ENCODE measurements at regions not wholly inside any gene's neighbourhood (a gene's known extent, or its start where the extent isn't known, plus 50 kb on each side); places are given as distances from the start of the nearest gene placed in this dataset.

DNA sequence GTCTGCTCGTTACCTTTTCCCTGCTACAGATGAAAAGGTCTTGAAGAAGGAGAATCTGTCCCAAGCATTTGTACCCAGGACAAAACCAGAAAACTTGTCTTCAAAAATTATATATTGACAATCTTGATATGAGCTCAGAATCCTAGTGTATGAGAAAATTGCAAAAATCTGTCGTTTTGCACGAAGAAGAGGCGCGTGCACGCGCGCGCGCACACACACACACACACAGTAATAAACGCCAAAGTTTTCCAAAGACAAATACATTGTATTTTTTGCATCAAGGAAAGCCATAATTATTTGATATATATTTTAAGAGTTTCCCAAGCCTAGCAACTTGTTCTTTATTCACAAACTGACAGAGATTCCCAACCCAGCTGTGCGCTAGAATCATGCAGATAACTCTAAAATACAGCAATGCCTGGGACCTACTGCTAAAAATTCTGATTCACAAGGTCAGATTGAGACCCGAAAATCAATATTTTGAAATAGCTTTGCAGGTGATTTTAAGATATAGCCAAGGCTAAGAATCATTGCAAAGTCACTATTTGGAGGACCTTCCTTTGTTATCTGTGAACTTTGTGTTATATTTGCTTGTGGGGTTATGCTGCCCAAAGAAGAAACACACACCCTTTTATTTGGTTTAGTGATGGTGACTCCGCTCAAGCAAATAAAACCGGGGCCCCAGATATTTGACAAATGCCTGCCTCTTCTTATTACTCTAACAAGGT, 1287.7 kb upstream of the CDH6 start:
- no peak for DNase-seq

DNA sequence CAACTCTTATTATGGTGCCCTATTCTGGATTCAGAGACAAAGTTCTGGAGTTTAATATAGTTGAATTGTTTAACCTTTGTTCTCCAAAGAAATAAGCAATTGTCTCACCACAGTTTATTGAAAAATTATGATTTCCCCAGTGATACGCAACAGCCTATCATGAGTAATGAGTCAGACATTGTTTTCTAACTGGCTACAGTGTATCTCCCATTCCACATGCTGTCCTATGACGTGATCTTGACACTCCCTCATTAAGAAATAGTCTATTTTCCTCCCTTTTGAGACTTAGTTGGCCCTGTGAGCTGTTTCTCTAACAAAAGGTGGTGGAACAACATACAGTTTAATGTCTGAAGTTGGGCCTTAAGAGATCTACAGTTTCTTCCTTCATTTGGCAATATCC, 1290.6 kb upstream of the CDH6 start:
- no peak for DNase-seq

DNA sequence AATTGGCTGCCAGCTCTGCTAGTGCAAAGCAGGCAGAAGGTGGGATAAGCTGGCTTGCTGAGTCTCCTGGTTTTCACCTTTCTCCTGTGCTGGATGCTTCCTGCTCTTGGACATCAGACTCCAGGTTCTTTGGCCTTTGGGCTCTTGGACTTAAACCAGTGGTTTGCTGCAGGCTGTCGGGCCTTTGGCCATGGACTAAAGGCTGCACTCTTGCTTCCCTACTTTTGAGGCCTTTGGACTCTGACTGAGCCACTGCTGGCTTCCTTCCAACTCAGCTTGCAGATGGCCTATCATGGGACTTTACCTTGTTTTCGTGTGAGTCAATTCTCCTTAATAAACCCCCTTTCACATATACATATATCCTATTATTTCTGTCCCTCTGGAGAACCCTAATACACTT, 1293.9 kb upstream of the CDH6 start:
- no peak for DNase-seq

DNA sequence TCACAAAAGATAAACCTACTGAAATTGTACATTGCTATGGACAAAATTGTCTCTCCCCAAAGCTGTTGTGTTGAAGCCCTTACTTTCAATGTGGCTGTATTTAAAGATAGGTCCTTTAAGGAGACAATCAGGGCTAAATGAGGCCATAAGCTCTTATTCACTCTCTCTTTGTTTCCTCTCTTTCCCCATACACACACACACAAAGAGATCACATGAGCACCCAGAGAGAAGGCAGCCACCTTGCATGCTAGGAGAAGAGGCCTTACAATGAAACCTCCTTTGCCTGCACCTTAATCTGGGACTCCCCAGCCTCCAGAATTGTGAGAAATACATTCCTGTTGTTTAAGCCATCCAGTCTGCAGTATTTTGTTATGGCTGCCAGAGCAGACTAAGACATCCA, 1295.6 kb upstream of the CDH6 start:
- DNase-seq: no peak

DNA sequence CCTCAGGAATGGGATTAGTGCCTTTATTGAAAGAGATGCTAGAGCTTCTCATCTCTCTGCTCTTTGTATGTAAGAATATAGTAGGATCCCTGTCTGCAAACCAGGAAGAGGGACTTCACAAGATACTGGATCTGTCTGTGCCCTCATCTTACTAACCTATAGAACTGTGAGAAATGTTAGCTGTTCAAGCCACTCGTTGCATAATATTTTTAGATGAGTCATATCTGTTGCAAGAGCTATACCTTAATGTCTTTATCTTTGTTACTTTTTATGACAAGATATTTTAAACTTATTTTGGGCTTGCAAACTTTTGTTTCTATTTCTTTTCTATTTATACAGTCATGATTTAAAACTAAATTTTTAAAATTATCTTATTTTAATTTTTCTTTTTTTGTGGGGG, 1296.8 kb upstream of the CDH6 start:
- no peak for DNase-seq

DNA sequence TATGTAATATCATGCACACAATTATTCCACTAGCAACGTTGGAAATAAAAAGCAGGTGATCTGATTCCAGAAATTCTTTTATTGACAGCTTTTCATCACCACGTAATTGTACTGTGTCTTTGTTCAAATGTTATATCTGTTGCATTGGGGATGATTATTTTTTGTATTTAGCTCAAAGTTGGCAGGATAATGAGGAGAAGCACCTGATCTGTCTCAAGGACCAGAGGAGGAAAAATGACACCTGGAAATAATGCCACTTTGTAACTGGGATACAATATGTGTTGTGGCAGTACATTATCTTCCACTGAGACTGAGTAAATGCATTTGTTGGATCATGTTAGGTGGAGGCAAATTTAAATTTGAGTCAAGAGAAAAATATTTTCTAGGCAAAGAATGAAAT, 1298.8 kb upstream of the CDH6 start:
- no peak for DNase-seq

DNA sequence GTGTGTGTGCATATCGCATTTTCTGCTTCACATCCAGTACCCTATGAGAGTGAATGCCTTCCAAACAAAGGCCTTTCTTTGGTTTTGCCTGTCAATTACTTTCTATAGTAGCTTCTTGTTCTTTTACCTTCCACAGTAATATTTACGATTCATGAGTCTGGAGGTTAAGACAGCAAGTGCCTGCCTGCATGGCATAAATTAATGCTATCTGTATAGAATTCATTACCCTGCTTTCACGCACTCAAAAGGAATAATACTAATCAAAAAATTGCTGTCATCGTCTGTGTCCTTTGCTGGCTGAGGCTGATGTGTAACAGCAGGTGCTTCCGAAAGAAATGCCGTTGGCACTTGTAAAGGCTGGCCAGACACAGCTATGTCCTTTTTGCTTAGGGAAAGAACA, 1304.4 kb upstream of the CDH6 start:
- DNase-seq: no peak

DNA sequence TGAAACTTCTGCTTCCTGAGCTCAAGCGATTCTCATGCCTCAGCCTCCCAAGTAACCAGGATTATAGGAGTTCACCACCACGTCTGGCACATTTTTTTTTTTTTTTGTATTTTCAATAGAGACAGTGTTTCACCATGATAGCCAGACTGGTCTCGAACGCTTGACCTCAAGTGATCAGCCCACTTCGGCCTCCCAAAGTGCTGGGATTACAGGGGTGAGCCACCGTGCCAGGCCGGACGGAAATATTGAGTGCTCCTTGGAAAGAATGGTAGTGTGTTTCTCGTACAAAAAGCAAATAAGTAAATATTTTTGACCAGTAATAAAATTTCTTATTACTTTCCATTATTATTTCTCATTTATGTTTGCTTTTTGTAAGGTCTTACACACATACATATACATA, 1307.9 kb upstream of the CDH6 start:
- DNase-seq: no peak

DNA sequence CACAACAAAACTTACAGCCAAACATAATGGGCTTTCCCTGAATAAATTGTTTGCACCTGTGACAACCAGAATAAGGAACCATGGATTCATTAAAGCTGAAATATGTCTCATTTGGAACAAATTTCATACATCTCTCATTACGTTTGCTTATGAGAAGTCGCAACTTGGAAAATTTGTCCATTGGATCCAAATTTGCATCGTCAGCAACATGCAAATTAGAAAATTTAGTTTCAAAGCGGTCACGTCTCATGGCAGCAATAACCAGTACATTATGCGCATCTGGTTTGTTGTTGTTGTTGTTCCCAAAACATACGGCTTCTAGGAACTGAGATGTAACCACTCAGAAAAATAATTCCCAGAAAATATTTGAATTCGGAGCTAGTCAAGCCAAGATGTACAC, 1311.5 kb upstream of the CDH6 start:
- no peak for DNase-seq

DNA sequence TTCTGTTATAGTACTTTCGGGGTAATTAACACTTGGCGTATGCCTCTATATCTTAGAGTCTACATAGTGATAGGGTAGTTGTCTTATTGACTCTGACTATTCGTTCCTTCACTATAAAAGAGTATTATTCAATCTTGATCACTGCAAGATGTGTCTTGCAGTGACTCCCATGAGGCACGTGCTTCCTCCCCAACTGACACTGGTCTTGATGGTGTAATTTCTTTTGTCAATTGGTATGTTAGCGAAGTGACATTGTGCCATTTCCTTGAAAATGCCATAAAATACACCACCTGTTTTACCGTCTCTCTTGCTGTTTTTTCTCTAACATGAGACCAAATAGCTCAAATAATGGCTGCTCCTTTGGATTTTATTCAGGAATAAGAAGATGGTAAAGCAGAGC, 1314.1 kb upstream of the CDH6 start:
- DNase-seq: no peak

DNA sequence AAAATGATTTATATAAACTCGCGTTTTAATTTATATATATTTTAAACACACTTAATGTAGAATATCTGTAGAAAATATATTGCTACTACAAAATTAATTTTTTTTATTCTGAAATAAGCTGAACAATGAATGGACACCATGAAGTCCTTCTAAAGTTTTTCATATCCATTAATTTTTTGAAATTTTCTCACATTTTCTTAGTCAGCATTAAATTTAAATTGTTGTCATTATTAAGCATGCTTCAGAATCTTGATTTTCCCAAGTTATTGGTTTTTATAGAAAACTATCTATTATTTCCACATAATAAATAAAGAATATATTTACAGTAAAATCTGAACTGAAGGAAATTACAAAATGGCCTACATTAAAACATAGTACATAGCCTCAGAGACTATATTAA, 1314.9 kb upstream of the CDH6 start:
- DNase-seq: no peak

DNA sequence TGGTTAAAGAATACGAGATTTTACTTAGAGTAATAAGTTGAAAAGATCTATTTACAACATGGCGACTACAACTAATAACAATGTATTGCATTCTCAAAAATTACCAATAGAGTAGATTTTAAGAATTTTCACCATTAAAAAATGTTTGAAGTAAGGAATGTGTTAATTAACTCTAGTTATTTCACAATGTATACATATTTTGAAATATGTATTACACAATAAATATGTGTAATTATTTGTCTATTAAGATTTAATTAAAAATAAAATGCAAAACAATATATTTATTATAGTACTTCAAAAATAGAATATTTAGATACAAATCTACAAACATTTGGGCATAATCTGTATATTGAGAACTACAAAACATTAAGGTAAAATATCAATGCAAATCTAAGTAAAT, 1326.3 kb upstream of the CDH6 start:
- DNase-seq: no peak

DNA sequence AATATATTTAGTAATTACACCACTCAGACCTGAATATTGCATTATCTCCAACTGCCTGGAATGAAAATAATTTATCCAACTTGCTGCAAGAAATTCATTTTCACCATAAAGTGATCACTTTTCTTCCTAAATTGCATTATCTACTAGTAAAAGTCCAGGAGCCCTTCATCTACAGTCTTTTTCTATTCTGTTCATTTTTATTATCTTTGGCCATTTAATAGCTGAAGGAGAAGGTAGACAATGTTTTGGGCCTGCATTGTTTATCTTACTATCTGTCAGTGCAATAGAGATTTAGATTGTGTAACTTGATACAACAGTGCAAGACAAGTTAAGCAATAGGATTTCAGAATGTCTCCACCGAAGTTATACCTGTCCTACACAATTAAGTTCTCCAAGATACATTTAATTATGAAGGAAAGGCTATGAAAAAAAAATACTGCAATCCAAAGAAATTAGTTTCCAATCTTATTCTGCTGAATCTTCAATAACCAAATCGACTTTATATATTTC, 1339.7 kb upstream of the CDH6 start:
- DNase-seq: no peak

DNA sequence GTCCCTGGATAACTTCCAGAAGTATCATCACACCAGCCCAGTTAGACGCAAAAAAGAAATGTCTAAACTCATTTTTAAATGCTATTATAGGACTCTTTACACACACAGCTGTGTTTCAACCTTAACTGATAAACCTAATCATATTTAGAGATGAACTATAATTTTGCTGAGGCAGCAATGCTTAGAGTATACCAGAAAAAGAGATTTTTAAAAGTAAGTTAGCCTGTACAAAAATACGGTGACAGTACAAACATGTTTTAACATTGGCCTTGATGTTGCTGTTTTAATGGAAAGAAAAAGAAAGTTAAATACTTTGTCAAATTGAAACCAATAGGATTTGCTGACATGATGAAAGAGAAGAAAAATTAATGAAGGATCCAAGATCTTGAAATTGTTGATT, 1341.2 kb upstream of the CDH6 start:
- DNase-seq: no peak

DNA sequence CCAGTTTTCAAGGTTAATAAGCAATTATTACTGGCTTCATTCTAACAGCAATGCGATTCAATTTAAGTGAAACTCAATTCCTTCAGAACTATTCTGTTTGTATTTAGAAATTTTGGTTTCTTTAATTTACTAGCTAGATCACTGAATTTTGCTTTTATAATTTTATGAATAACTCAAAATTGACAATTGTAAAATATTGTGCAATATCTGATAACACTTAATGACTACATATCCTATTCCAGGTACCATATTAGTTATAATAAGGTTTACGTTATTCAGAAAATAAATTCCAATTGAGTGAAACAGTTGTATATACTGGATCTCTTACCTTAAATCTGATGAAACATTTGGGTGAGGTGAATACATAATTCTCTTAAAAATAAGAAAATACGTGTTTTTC, 1348.3 kb upstream of the CDH6 start:
- no peak for DNase-seq

DNA sequence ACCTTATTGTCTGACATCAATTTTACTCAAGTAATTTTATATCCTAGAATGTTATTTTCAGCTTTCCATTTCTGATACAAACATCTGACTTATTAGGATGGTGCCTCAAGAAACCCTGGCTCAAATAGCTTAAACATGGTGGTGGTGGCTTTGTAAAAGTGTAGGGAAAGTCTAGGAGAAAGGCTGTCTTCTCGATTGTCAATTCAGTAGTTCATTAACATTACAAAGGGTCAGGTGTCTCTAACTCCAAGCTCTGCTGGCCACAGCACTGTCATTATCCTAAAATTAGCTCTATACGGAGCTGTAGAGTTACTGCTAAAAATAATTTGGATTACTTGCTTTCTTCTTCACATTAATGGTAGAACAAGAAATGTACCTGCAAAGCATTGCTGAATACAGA, 1360.1 kb upstream of the CDH6 start:
- no peak for DNase-seq

DNA sequence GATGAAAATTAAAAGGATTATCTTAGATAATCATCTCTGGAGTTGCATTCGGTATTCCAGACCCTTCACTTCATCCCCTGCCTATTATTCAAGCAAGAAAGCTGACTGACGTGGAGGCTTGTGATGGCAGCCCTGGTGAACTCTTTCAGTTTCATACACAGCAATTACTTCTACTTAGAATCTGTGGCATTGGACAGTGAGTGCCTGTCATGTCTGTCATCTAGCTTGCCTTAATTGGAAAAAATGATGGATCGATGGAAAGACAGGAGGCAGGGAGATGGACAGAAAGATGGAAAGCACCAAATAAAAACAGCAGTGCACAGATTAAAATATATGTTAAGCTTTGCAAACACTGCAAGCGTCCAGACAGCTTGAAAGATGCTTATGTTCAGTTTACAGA, 1371.0 kb upstream of the CDH6 start:
- DNase-seq: no peak

DNA sequence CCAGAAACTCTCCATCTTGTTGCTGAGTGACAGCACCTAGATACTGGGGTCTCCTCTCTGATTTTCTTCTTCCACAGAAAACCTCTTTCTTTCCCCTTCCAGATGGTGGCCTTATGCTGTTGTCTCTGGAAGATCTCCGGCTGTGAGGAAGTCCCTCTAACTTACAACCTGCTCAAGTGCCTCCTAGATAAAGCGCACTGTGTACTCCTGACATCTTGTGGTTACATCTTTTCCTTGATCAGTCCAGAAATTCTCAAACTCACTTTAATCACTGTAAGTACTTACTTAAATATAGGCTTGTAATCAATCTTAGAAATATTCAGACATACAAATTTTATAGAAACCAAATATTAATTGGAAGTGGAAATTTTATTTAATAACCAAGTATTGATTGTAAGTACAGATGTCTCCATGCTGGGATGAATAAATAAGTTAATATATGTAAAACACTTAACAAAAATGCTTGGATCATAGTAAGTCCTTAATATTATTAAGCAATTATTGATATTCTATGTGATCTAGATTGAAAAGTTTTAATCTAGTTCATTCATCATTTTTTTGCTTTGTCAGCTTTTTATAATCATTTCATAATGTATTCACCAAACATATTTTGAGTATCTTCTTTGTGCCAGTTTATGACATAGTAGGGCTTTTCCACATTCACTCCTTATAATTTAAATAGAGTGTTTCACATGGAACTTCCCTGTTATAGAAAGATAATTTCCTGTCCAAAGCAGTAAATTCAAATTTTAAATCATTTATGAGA, 1381.4 kb upstream of the CDH6 start:
- DNase-seq: no peak

DNA sequence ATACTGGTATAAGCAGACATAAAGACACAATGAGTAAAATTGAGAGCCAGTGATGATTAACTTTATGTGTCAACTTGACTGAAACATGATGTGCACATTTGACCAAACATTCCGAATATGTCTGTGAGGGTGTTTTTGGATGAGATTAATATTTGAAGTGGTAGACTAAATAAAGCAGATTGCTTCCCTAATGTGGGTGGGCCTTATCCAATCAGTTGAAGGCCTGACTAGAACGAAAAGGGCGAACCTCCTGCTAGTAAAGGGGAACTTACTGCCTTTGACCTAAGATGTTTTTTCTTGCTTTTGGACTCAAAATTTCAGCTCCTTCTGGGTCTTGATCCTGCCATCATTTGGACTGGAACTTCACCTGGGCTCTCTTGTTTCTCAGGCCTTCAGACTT, 1387.7 kb upstream of the CDH6 start:
- DNase-seq: no peak

DNA sequence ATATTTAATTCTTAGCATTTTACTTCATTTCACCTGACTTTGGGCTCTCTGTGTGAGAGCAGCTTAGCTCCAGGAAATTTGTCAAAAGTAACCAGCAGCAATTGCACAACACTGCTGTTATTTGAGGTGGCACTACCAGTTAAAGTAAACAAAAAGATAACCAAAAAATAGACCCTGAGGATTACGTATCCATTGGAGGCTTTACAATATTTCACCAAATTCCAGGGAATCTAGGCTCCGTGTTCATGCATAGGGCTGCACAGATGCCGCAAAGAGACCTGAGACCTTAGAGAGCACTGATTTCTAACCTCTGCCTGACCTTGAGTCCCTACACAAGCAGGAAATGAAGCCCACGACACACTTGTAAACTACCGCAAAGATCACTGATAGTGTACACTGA, 1392.7 kb upstream of the CDH6 start:
- DNase-seq: no peak

DNA sequence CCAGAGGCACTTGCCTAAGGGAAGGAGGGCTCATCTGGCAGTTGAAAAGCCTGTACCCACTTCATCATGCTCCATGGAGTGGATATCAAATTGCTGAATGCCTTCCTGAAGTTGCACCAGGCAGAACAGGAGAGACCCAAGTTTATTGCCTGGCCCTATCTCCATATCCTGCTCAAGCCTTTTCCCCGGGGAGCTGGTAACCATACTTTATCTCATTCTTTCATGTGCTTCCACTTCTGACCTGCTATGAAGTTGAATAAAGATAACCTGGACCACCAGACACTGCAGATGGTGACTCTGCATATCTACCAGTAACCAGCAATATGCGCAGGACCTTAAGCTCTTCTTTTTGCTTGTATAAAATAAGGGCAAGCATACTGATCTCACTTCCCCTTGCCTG, 1397.5 kb upstream of the CDH6 start:
- no peak for DNase-seq

DNA sequence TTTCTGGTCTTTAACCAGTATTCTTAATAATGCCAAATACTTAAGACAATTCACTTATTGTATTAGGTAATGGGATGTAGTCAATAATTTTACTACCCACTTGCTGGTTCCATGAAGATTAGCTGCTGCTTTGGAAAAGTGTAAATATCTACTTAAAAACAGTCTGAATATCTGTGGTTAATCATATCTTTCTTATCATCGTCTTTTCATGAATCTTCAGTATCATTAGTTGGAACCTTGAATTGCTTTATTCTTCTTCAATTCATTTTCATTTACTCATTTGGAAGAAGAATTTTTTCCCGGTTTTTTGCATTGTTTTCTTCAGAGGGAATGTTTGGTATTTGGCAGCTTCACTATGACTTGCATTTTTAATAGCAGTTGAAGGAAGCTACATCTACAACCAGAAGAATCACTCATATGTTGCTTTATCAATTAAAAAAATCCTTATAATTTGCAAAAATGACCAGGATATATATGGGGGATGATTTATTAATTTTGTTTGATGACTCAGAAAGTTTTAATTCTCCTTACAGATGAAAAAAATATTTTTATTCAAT, 1398.3 kb upstream of the CDH6 start:
- DNase-seq: no peak

DNA sequence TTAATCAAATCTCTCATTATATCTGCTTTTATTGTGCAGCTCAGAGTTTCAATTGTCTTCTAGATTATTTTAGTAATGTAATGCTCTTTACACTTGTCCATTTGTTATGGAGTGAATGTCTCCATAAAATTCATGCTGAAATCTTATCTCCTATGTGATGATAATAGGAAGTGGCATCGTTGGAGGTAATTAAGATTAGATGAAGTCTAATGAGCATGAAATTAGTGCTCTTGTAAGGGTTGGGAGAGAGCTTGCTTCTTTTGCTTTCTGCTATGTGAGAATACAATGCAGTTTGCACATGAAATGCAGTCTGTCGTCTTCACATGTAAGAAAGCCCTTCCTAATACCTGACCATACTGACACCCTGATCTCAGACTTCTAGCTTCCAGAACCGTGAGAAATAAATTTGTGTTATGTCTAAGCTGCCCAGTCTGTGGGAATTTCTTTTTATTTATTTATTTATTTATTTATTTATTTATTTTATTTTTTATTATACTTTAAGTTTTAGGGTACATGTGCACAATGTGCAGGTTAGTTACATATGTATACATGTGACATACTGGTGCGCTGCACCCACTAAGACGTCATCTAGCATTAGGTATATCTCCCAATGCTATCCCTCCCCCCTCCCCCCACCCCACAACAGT, 1399.2 kb upstream of the CDH6 start:
- DNase-seq: no peak

DNA sequence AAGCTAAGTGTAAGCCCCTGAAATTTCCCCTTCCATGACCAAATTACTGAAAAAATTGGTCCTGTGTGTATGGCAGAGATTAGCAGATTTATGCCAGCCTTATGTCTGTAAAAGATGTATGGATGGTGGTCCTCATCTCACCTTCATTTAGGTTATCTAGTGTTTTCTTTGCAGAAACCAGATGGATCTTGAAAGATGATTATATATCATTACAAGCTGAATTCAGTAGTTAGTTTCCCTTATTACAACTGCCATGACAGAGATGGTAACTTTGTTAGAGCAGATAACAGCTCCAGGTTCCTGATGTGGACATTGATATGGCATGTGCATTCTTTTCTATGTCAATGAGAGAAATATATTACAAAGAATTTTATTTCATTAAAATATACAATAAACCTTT, 1403.2 kb upstream of the CDH6 start:
- no peak for DNase-seq

Measured in NCI-H446 treated with DMSO at 0.1 percent for 48 hours (cell line).